GM23338 (cell line): ENCODE measurements at regions not wholly inside any gene's neighbourhood (a gene's known extent, or its start where the extent isn't known, plus 50 kb on each side); places are given as distances from the start of the nearest gene placed in this dataset.

Experiments used
- ATAC-seq: fragments of 200-7000 bp; cut with Tn5 transposase; 3 replicates; pipeline ENCODE4 v1.9.1; 2020
- DNase-seq: peaks from one replicate; pipeline ENCODE4 v3.0.0-alpha.2; 2015; ENCODE audit warnings: low spot score
- H2AFZ ChIP-seq: fragments of 200-600 bp; sonication (generic); 2 replicates; pipeline ENCODE4 v1.8.0; 2016; ENCODE audit warnings: antibody characterized with exemption, mild to moderate bottlenecking, moderate library complexity
- H3F3A ChIP-seq: fragments of 200-600 bp; sonication (generic); replicated peaks from 2 replicates; pipeline ENCODE4 v1.8.0; 2017; ENCODE audit warnings: antibody characterized with exemption, mixed run types, low read depth
- H3K27ac ChIP-seq: fragments of 200-600 bp; sonication (generic); 2 replicates; pipeline ENCODE4 v1.6.1; 2016; ENCODE audit warnings: low read depth
- H3K27me3 ChIP-seq: fragments of 200-600 bp; sonication (generic); 2 replicates; pipeline ENCODE4 v1.8.0; 2016; ENCODE audit warnings: mild to moderate bottlenecking, mixed run types, moderate library complexity; ENCODE audit not compliant: insufficient read depth
- H3K36me3 ChIP-seq: fragments of 200-600 bp; sonication (generic); 2 replicates; pipeline ENCODE4 v1.8.0; 2016; ENCODE audit warnings: mild to moderate bottlenecking; ENCODE audit not compliant: insufficient read depth
- H3K4me1 ChIP-seq: fragments of 200-600 bp; sonication (generic); 2 replicates; pipeline ENCODE4 v1.8.0; 2016; ENCODE audit warnings: mild to moderate bottlenecking, moderate library complexity; ENCODE audit not compliant: insufficient read depth
- H3K4me2 ChIP-seq: fragments of 200-600 bp; sonication (generic); 2 replicates; pipeline ENCODE4 v1.7.1; 2017; ENCODE audit warnings: mixed run types
- H3K4me3 ChIP-seq: fragments of 200-600 bp; sonication (generic); 2 replicates; pipeline ENCODE4 v1.6.1; 2016; ENCODE audit warnings: mixed run types
- H3K79me2 ChIP-seq: fragments of 200-600 bp; sonication (generic); replicated peaks from 2 replicates; pipeline ENCODE4 v1.8.0; 2017; ENCODE audit warnings: mild to moderate bottlenecking; ENCODE audit not compliant: insufficient read depth
- H3K9me2 ChIP-seq: fragments of 200-600 bp; sonication (generic); 2 replicates; pipeline ENCODE4 v1.8.0; 2017; ENCODE audit not compliant: insufficient read depth
- H4K20me1 ChIP-seq: fragments of 200-600 bp; sonication (generic); replicated peaks from 2 replicates; pipeline ENCODE4 v1.8.0; 2017; ENCODE audit warnings: mild to moderate bottlenecking; ENCODE audit not compliant: insufficient read depth
- H3K27ac Mint-ChIP-seq: 2 replicates; pipeline ENCODE4 v1.8.0; 2020; ENCODE audit warnings: inconsistent platforms, mild to moderate bottlenecking, moderate library complexity, mixed read lengths
- H3K27me3 Mint-ChIP-seq: 3 replicates; pipeline ENCODE4 v1.8.0; 2022; ENCODE audit warnings: low read depth, mild to moderate bottlenecking, moderate library complexity, mixed read lengths, inconsistent platforms; ENCODE audit not compliant: insufficient read depth, poor library complexity
- H3K36me3 Mint-ChIP-seq: 3 replicates; pipeline ENCODE4 v1.8.0; 2021; ENCODE audit warnings: low read depth, mild to moderate bottlenecking, inconsistent platforms, moderate library complexity, mixed read lengths
- H3K4me1 Mint-ChIP-seq: 3 replicates; pipeline ENCODE4 v1.8.0; 2020; ENCODE audit warnings: mild to moderate bottlenecking, inconsistent platforms, mixed read lengths
- H3K4me3 Mint-ChIP-seq: 3 replicates; pipeline ENCODE4 v1.8.0; 2021; ENCODE audit warnings: moderate library complexity, mild to moderate bottlenecking, inconsistent platforms, mixed read lengths
- H3K9me3 Mint-ChIP-seq: 3 replicates; pipeline ENCODE4 v1.8.0; 2020; ENCODE audit warnings: moderate library complexity, mild to moderate bottlenecking, inconsistent platforms, mixed read lengths
- CREB1 ChIP-seq: fragments of 250-450 bp; sonication (Bioruptor Pico); IDR thresholded peaks from 2 replicates; pipeline ENCODE4 v1.5.0; 2020; ENCODE audit warnings: low read depth, mild to moderate bottlenecking, moderate library complexity
- CTCF ChIP-seq, 2 experiments: fragments of 200-600 bp in 1 of 2; sonication (generic) in 1 of 2; conservative IDR thresholded peaks; 2 replicates each; pipeline versions ENCODE4 v1.5.1 to v1.6.1; 2016 to 2017; ENCODE audit warnings: antibody characterized with exemption in 2 of 2, low read depth in 2 of 2, mild to moderate bottlenecking in 2 of 2, moderate library complexity in 1 of 2
- ETS1 ChIP-seq: IDR thresholded peaks from 2 replicates; pipeline ENCODE4 v1.6.1; 2016; ENCODE audit warnings: antibody characterized with exemption
- EZH2 ChIP-seq: fragments of 200-600 bp; sonication (generic); IDR thresholded peaks from one replicate; pipeline ENCODE4 v1.8.0; 2017; ENCODE audit warnings: antibody characterized with exemption, mild to moderate bottlenecking, low read depth; ENCODE audit not compliant: unreplicated experiment
- EZH2phosphoT487 ChIP-seq: fragments of 200-600 bp; sonication (generic); IDR thresholded peaks from one replicate; pipeline ENCODE4 v1.8.1; 2018; ENCODE audit warnings: antibody characterized with exemption; ENCODE audit not compliant: unreplicated experiment
- JUNB ChIP-seq: IDR thresholded peaks from one replicate; pipeline ENCODE4 v1.6.1; 2016; ENCODE audit warnings: antibody characterized with exemption; ENCODE audit not compliant: unreplicated experiment
- NANOG ChIP-seq: IDR thresholded peaks from 2 replicates; pipeline ENCODE4 v1.6.1; 2016; ENCODE audit warnings: antibody characterized with exemption, borderline replicate concordance
- POLR2AphosphoS5 ChIP-seq: IDR thresholded peaks from 2 replicates; pipeline ENCODE4 v1.6.1; 2016; ENCODE audit warnings: antibody characterized with exemption, low read depth
- REST ChIP-seq: IDR thresholded peaks from one replicate; pipeline ENCODE4 v1.6.1; 2018; ENCODE audit warnings: antibody characterized with exemption; ENCODE audit not compliant: unreplicated experiment
- STAT1 ChIP-seq: IDR thresholded peaks from one replicate; pipeline ENCODE4 v1.6.1; 2016; ENCODE audit warnings: antibody characterized with exemption; ENCODE audit not compliant: unreplicated experiment
- ZNF114 ChIP-seq: fragments of 250-450 bp; sonication (Bioruptor Pico); IDR thresholded peaks from 2 replicates; pipeline ENCODE4 v1.5.0; 2020; ENCODE audit warnings: mild to moderate bottlenecking, moderate library complexity

- TF ChIP-seq NANOG (no peak), CREB1 (CRISPR knock-in tag) (no peak), REST (no peak), JUNB (no peak), EZH2 (no peak), ZNF114 (no peak)
These were observed 296.4 kb downstream of the PTPRU start (continued) for GRCh38 chr1:29532751-29533150.

GRCh38 chr1:29532285-29532684 is 296.0 kb downstream of the PTPRU start:
- Histone ChIP-seq H3K36me3 (no peaks in the 10 kb centered on the region), H3F3A (no peaks in the 10 kb centered on the region), H3K27ac (no peak overlapping the region), H3K27me3 (no peaks in the 10 kb centered on the region), H4K20me1 (no peaks in the 10 kb centered on the region), H2AFZ (no peak overlapping the region), H3K79me2 (no peaks in the 10 kb centered on the region), H3K9me2 (no peaks in the 10 kb centered on the region), H3K4me2 (no peak overlapping the region), H3K4me1 (no peaks in the 10 kb centered on the region), H3K4me3 (no peak overlapping the region)
- H3K4me1 Mint-ChIP-seq: no peaks in the 10 kb centered on the region
- ATAC-seq: no peak
- DNase-seq: no peak
- peaks cover 32% of the 10 kb centered on the region for H3K9me3 Mint-ChIP-seq
- no peak overlapping the region for H3K27ac Mint-ChIP-seq
- H3K36me3 Mint-ChIP-seq: no peaks in the 10 kb centered on the region
- peaks cover 4% of the 10 kb centered on the region for H3K27me3 Mint-ChIP-seq
- H3K4me3 Mint-ChIP-seq: no peak overlapping the region
- TF ChIP-seq POLR2AphosphoS5 (no peak), NANOG (no peak), STAT1 (no peak), EZH2 (no peak), JUNB (no peak), ETS1 (no peak), CTCF (conservative IDR thresholded peaks at IDR 0.05; ENCODE audit: low read depth in 2 of 2) (no peak), EZH2phosphoT487 (no peak), CREB1 (CRISPR knock-in tag) (no peak), REST (no peak)
